ENCODE measurements at regions not wholly inside any gene's neighbourhood (a gene's known extent, or its start where the extent isn't known, plus 50 kb on each side); places are given as distances from the start of the nearest gene placed in this dataset.

GRCh38 chr2:74768401-74768914 lies 65.5 kb upstream of the HK2 start:
- DNase-seq (ENCODE audit: insufficient read length, low spot score): no peak
- TF ChIP-seq POU2F2 (IDR thresholded peaks at IDR 0.05; ENCODE audit: low read depth, low read length): no peak
- no peak for TF ChIP-seq TAF1 (IDR thresholded peaks at IDR 0.05; ENCODE audit: low read depth, low read length)
- no peak for TF ChIP-seq POLR2A (IDR thresholded peaks at IDR 0.05; ENCODE audit: low read depth, low read length)
- no peak for TF ChIP-seq POLR2AphosphoS5 (IDR thresholded peaks at IDR 0.05; ENCODE audit: low read depth, low read length)
- no peak for TF ChIP-seq PAX5 (IDR thresholded peaks at IDR 0.05; ENCODE audit: insufficient read depth, low read length, severe bottlenecking)
- no peak for TF ChIP-seq SPI1 (IDR thresholded peaks at IDR 0.05; ENCODE audit: low read depth, low read length)
- no peak for FAIRE-seq

GRCh38 chr2:74772046-74772445 lies 61.9 kb upstream of the HK2 start:
- FAIRE-seq: no peak
- no peak for TF ChIP-seq POLR2AphosphoS5 (IDR thresholded peaks at IDR 0.05; ENCODE audit: low read depth, low read length)
- no peak for TF ChIP-seq TAF1 (IDR thresholded peaks at IDR 0.05; ENCODE audit: low read depth, low read length)
- no peak for TF ChIP-seq POLR2A (IDR thresholded peaks at IDR 0.05; ENCODE audit: low read depth, low read length)
- no peak for TF ChIP-seq PAX5 (IDR thresholded peaks at IDR 0.05; ENCODE audit: insufficient read depth, low read length, severe bottlenecking)
- no peak for TF ChIP-seq POU2F2 (IDR thresholded peaks at IDR 0.05; ENCODE audit: low read depth, low read length)
- TF ChIP-seq SPI1 (IDR thresholded peaks at IDR 0.05; ENCODE audit: low read depth, low read length): no peak
- DNase-seq (ENCODE audit: insufficient read length, low spot score): no peak

GRCh38 chr2:74777161-74777900 lies 56.6 kb upstream of the HK2 start:
- DNase-seq (ENCODE audit: insufficient read length, low spot score): peak; percentile 45
- TF ChIP-seq SPI1 (IDR thresholded peaks at IDR 0.05; ENCODE audit: low read depth, low read length): peak; percentile 48
- peak; percentile 16 for TF ChIP-seq PAX5 (IDR thresholded peaks at IDR 0.05; ENCODE audit: insufficient read depth, low read length, severe bottlenecking)
- no peak for TF ChIP-seq TAF1 (IDR thresholded peaks at IDR 0.05; ENCODE audit: low read depth, low read length)
- peak; percentile 51 for FAIRE-seq

- DNase-seq (ENCODE audit: insufficient read length, low spot score) (no peak), FAIRE-seq (no peak)
- TF ChIP-seq POU2F2 (IDR thresholded peaks at IDR 0.05; ENCODE audit: low read depth, low read length): no peak
- no peak for TF ChIP-seq POLR2AphosphoS5 (IDR thresholded peaks at IDR 0.05; ENCODE audit: low read depth, low read length)
- TF ChIP-seq SPI1 (IDR thresholded peaks at IDR 0.05; ENCODE audit: low read depth, low read length): no peak
- no peak for TF ChIP-seq PAX5 (IDR thresholded peaks at IDR 0.05; ENCODE audit: insufficient read depth, low read length, severe bottlenecking)
- no peak for TF ChIP-seq TAF1 (IDR thresholded peaks at IDR 0.05; ENCODE audit: low read depth, low read length)
- no peak for TF ChIP-seq POLR2A (IDR thresholded peaks at IDR 0.05; ENCODE audit: low read depth, low read length)
Observed at GRCh38 chr2:74778381-74779264, 55.3 kb upstream of the HK2 start.

- DNase-seq (ENCODE audit: insufficient read length, low spot score): no peak
- no peak for FAIRE-seq
- TF ChIP-seq POLR2A (IDR thresholded peaks at IDR 0.05; ENCODE audit: low read depth, low read length) (no peak), TAF1 (IDR thresholded peaks at IDR 0.05; ENCODE audit: low read depth, low read length) (no peak), POU2F2 (IDR thresholded peaks at IDR 0.05; ENCODE audit: low read depth, low read length) (no peak), SPI1 (IDR thresholded peaks at IDR 0.05; ENCODE audit: low read depth, low read length) (no peak), PAX5 (IDR thresholded peaks at IDR 0.05; ENCODE audit: insufficient read depth, low read length, severe bottlenecking) (no peak), POLR2AphosphoS5 (IDR thresholded peaks at IDR 0.05; ENCODE audit: low read depth, low read length) (no peak)
Observed at GRCh38 chr2:74779265-74779558, 54.7 kb upstream of the HK2 start.

- no peak for DNase-seq (ENCODE audit: insufficient read length, low spot score)
- FAIRE-seq: peak; percentile 38
- TF ChIP-seq PAX5 (IDR thresholded peaks at IDR 0.05; ENCODE audit: insufficient read depth, low read length, severe bottlenecking) (no peak), TAF1 (IDR thresholded peaks at IDR 0.05; ENCODE audit: low read depth, low read length) (no peak), POU2F2 (IDR thresholded peaks at IDR 0.05; ENCODE audit: low read depth, low read length) (no peak), SPI1 (IDR thresholded peaks at IDR 0.05; ENCODE audit: low read depth, low read length) (no peak), POLR2A (IDR thresholded peaks at IDR 0.05; ENCODE audit: low read depth, low read length) (no peak), POLR2AphosphoS5 (IDR thresholded peaks at IDR 0.05; ENCODE audit: low read depth, low read length) (no peak)
Observed at GRCh38 chr2:74779587-74780135, 54.3 kb upstream of the HK2 start.
